ENCODE measurements at regions not wholly inside any gene's neighbourhood (a gene's known extent, or its start where the extent isn't known, plus 50 kb on each side); places are given as distances from the start of the nearest gene placed in this dataset.

- TF ChIP-seq EZH2 (IDR thresholded peaks at IDR 0.05; ENCODE audit: low read length, missing control alignments) (no peak), CTCF (conservative IDR thresholded peaks at IDR 0.05 in 1 of 2, IDR thresholded peaks at IDR 0.05 in 1 of 2; ENCODE audit: low read depth in 1 of 2, low read length in 2 of 2) (no peak)
Observed at GRCh38 chr3:115445559-115445958, 177.8 kb upstream of the GAP43 start.
